ENCODE measurements at regions not wholly inside any gene's neighbourhood (a gene's known extent, or its start where the extent isn't known, plus 50 kb on each side); places are given as distances from the start of the nearest gene placed in this dataset.

DNA sequence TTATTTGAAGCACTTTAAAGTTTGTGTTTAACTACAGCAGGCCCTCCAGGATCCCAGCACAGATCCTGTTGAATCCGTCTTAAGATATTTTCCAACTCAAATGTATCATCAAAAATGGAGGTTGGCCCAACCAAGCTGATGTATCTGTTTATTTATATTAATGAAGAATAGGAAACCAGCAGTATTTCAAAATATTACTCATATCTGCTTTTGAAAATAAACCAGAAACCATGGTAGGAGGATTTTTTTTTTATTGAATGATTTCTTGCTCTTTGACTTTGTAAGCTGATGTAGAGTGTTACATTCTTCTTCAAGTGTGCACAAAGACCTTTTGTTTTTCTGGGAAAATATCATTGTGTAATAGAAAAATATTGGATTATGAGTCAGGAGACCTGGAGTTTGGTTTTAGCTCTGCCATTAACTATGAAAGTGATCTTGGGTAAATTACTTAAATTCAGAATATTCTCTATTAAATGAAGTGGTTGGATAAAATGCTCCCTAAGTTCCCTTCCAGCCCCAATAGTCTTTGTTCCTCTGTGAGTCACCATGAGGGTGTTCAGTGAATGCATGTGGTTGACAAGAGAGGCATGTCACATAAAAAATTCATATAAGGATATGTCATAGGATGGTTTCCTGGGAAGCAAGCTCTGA is 221.3 kb upstream of the GAP43 start:
- no peak for TF ChIP-seq GATA2 (IDR thresholded peaks at IDR 0.05; ENCODE audit: low read depth, low read length)
- no peak for TF ChIP-seq GATA3 (IDR thresholded peaks at IDR 0.05; ENCODE audit: low read depth, low read length)

Data from SH-SY5Y (cell line).